Lower lobe of right lung (tissue), 2 donors: ENCODE measurements at regions not wholly inside any gene's neighbourhood (a gene's known extent, or its start where the extent isn't known, plus 50 kb on each side); places are given as distances from the start of the nearest gene placed in this dataset.

ENCODE experiments used
- ATAC-seq, 2 donors: fragments of 200-7000 bp; cut with Tn5 transposase; one replicate each; pipeline ENCODE4 v1.9.1; 2020 to 2022; ENCODE audit warnings: mild to moderate bottlenecking in 2 of 2, moderate library complexity in 2 of 2
- DNase-seq: peaks from one replicate; pipeline ENCODE4 v3.0.0-alpha.2; 2020
- H3K27ac ChIP-seq: fragments of 200-600 bp; one replicate; pipeline ENCODE4 v1.8.0; 2022
- H3K27me3 ChIP-seq: fragments of 200-600 bp; one replicate; pipeline ENCODE4 v1.8.0; 2022; ENCODE audit warnings: low read depth
- H3K36me3 ChIP-seq: fragments of 200-600 bp; one replicate; pipeline ENCODE4 v1.8.0; 2022; ENCODE audit warnings: mild to moderate bottlenecking
- H3K4me1 ChIP-seq: fragments of 200-600 bp; one replicate; pipeline ENCODE4 v1.8.0; 2022
- H3K4me3 ChIP-seq: fragments of 200-600 bp; one replicate; pipeline ENCODE4 v1.8.0; 2022; ENCODE audit warnings: mild to moderate bottlenecking
- H3K9me3 ChIP-seq: fragments of 200-600 bp; one replicate; pipeline ENCODE4 v1.8.0; 2022
- intact Hi-C: fragments of 100-400 bp; cut with DNase I; formaldehyde crosslinking; loops from one replicate; pipeline ENCODE4 v1.11.0; 2022
- TF ChIP-seq, protein P1 (sequence below): fragments of 200-600 bp; IDR thresholded peaks from one replicate; pipeline ENCODE4 v1.8.0; 2022; ENCODE audit warnings: antibody characterized with exemption, mild to moderate bottlenecking
- donor health status: DM: no; HTN: yes; CAD: no; lungs with severe emphysema.

DNA sequence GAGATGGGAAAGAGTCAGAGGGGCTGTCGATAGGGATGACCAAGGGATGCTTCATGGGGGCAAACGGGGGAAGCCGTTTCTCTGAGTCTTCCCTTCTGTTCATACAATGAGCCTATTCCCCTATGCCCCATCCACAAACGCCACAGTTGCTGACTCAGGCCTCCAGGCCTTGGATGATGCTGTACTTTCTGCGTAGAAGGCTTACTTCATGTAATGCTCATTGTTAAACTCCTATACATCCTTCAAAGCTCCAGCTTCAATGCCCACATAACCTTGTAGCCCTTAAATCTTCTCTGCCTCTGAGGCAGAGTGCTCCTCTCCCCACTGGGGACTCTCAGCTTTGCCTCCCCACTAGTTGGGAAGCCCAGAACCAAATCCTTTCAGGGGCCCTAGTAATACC lies 120.3 kb downstream of the PTPRS start:
- ATAC-seq (no peak), DNase-seq (no peak)
- H3K36me3 ChIP-seq = peaks cover 59% of the 10 kb centered on the region
- intact Hi-C loops = no loop called here
- TF ChIP-seq, protein P1, sequence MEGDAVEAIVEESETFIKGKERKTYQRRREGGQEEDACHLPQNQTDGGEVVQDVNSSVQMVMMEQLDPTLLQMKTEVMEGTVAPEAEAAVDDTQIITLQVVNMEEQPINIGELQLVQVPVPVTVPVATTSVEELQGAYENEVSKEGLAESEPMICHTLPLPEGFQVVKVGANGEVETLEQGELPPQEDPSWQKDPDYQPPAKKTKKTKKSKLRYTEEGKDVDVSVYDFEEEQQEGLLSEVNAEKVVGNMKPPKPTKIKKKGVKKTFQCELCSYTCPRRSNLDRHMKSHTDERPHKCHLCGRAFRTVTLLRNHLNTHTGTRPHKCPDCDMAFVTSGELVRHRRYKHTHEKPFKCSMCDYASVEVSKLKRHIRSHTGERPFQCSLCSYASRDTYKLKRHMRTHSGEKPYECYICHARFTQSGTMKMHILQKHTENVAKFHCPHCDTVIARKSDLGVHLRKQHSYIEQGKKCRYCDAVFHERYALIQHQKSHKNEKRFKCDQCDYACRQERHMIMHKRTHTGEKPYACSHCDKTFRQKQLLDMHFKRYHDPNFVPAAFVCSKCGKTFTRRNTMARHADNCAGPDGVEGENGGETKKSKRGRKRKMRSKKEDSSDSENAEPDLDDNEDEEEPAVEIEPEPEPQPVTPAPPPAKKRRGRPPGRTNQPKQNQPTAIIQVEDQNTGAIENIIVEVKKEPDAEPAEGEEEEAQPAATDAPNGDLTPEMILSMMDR = no peak
- H3K4me1 ChIP-seq = no peaks in the 10 kb centered on the region
- no peaks in the 10 kb centered on the region for H3K9me3 ChIP-seq
- no peak overlapping the region for H3K4me3 ChIP-seq
- no peak overlapping the region for H3K27ac ChIP-seq
- no peaks in the 10 kb centered on the region for H3K27me3 ChIP-seq

DNA sequence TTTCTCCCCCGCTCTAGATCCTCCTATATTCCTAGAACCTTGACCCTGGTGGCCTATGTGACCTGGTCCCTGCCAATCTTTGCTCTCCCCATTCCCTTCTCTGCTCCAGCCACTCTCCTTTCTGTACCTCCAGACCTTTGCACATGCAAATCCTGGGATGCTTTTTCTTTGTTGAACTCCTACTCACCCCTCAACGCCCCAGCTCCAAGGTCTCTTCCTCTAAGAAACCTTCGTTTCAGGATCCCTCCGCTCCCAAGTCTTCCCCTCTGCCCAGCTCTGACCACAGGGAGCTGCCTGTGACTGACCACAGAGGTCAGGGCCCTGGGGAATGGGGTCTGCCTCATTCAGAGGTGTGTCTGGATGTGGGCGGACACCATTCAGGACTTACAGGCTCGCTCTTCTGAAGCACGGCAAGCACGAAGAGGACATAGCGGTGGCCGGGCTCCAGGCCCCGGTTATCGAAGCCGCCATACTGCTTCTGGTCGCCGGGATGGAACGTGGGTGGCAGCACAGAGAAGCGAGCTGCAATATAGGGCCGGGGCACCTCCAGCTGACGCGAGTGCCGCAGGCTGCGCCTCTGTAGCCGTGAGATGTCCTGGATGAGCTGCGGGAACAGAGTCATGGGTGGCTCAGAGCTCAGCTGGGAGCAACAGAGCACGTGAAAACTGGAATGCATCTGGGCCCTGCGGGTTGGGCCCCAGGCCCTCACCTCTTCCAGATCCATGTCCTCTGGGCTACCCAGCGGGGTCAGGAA lies 120.9 kb downstream of the PTPRS start:
- Histone ChIP-seq H3K4me1 (no peaks in the 10 kb centered on the region), H3K4me3 (no peak overlapping the region), H3K9me3 (no peaks in the 10 kb centered on the region), H3K27me3 (no peaks in the 10 kb centered on the region), H3K27ac (no peak overlapping the region), H3K36me3 (peaks cover 64% of the 10 kb centered on the region)
- ATAC-seq = no peak
- TF ChIP-seq, protein P1 = no peak
- intact Hi-C loops = no loop called here
- no peak for DNase-seq

DNA sequence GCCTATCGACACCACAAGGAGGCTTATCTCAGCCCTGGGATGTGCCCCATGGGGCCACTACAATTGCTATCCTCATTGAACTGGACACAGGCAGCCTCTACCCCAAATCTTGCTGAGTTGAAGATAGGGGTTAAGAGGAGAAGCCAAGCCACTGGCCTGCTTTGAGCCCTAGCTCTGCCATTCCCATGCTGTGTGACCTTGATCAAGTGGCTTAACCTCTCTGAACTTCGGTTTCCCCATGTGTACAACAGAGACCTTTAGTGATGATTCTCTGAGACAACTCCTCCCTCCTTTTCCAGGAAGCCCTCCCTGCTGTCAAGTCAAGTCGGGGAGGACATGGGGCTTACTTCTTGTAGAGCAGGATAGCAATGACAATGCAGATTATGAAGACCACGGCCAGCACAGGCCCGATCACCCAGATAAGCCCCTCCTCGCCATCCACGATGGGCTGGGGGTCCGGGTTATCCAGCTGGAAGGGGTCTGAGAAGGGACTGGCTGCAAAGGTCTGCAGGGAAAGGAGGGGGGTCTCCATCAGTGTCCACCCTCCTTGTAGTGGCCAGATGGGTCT lies 121.6 kb downstream of the PTPRS start:
- no peak for DNase-seq
- Histone ChIP-seq H3K36me3 (peaks cover 71% of the 10 kb centered on the region), H3K4me3 (no peak overlapping the region), H3K27me3 (no peaks in the 10 kb centered on the region), H3K9me3 (no peaks in the 10 kb centered on the region), H3K4me1 (no peaks in the 10 kb centered on the region), H3K27ac (no peak overlapping the region)
- TF ChIP-seq, protein P1 = no peak
- no peak for ATAC-seq
- intact Hi-C loops = no loop called here

DNA sequence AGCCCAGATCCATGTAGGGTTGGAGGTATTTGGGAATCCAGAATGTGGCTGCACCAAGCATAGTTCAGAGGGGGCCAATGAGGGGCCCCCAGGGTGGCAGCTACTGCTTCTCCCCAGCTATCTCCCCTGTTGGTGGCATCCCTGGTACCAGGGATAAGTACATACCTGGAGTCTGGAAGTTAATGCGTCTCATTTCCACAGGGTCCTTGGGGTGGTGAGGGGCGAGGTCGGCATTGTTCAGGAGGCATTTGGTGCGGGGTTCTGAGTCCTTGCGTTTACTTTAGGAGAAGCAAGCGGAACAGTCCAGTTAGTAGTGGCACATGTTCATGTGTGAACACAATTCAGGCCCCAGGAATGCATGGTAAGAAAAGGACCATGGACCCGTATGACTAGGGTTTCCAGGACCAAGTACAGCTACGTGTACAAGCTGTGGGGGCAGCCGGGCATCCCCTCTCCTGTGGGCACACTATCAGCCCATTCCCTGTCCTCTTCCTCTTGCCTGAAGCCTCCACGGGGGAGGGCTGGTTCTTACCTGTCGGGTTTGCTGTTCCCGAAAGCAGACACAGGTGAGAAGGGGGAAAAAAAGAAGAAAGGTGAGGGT lies 122.3 kb downstream of the PTPRS start:
- Histone ChIP-seq H3K4me1 (no peaks in the 10 kb centered on the region), H3K27ac (no peak overlapping the region), H3K9me3 (no peaks in the 10 kb centered on the region), H3K36me3 (peaks cover 78% of the 10 kb centered on the region), H3K4me3 (no peak overlapping the region), H3K27me3 (no peaks in the 10 kb centered on the region)
- TF ChIP-seq, protein P1 = no peak
- intact Hi-C loops = no loop called here
- DNase-seq (no peak), ATAC-seq (no peak)

DNA sequence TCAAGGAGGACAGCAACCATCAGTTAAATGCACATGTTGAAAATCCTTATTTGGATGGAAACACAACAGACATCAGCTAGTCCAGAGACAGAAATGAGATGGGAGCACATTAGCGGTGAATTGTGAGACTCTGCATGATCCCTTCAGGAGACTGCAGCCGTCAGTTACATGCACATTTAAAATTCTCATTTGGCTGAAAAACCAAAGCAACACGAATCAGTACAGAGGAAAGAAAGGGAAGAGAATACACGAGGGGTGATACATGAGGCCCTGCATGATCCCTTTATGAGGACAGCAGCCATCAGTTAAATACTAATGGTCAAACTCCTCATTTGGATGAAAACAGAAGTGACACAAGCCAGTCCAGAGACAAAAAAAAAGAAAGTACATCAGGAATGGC lies 123.4 kb downstream of the PTPRS start:
- Histone ChIP-seq H3K4me1 (no peaks in the 10 kb centered on the region), H3K9me3 (no peaks in the 10 kb centered on the region), H3K36me3 (peaks cover 77% of the 10 kb centered on the region), H3K27ac (no peak overlapping the region), H3K4me3 (no peak overlapping the region), H3K27me3 (no peaks in the 10 kb centered on the region)
- no peak for DNase-seq
- no peak for ATAC-seq
- TF ChIP-seq, protein P1 = no peak
- intact Hi-C loops = no loop called here
